OCI-LY1 (cell line): ENCODE measurements at regions not wholly inside any gene's neighbourhood (a gene's known extent, or its start where the extent isn't known, plus 50 kb on each side); places are given as distances from the start of the nearest gene placed in this dataset.

Experiments
- H2AFZ ChIP-seq: fragments of 200-600 bp; sonication (generic), shearing (Covaris generic); 2 replicates; pipeline ENCODE4 v1.6.0; 2014; ENCODE audit warnings: antibody characterized with exemption, mild to moderate bottlenecking, low read length
- H3F3A ChIP-seq: fragments of 200-600 bp; sonication (generic), shearing (Covaris generic); 2 replicates; pipeline ENCODE4 v1.6.0; 2014; ENCODE audit warnings: mild to moderate bottlenecking, antibody characterized with exemption, low read length, moderate library complexity; ENCODE audit not compliant: insufficient read depth
- H3K27ac ChIP-seq: fragments of 200-600 bp; sonication (generic); 2 replicates; pipeline ENCODE4 v1.5.1; 2014; ENCODE audit warnings: low read length, mixed run types, mild to moderate bottlenecking, low read depth; ENCODE audit not compliant: poor library complexity, severe bottlenecking
- H3K27me3 ChIP-seq: fragments of 200-600 bp; sonication (generic); 2 replicates; pipeline ENCODE4 v1.6.0; 2014; ENCODE audit warnings: antibody characterized with exemption, mild to moderate bottlenecking, low read length, moderate library complexity; ENCODE audit not compliant: insufficient read depth
- H3K36me3 ChIP-seq: fragments of 200-600 bp; sonication (generic); 2 replicates; pipeline ENCODE4 v1.6.1; 2014; ENCODE audit warnings: mild to moderate bottlenecking, antibody characterized with exemption, low read length, moderate library complexity, mixed read lengths; ENCODE audit not compliant: insufficient read depth
- H3K4me1 ChIP-seq: fragments of 200-600 bp; sonication (generic); 2 replicates; pipeline ENCODE4 v1.5.1; 2014; ENCODE audit warnings: mild to moderate bottlenecking, low read length, moderate library complexity; ENCODE audit not compliant: insufficient read depth, severe bottlenecking
- H3K4me2 ChIP-seq: fragments of 200-600 bp; sonication (generic), shearing (Covaris generic); 2 replicates; pipeline ENCODE4 v1.6.1; 2014; ENCODE audit warnings: low read length
- H3K4me3 ChIP-seq: fragments of 200-600 bp; sonication (generic); 2 replicates; pipeline ENCODE4 v1.5.1; 2014; ENCODE audit warnings: low read length, low read depth, mild to moderate bottlenecking, mixed read lengths; ENCODE audit not compliant: poor library complexity, severe bottlenecking
- H3K79me2 ChIP-seq: fragments of 200-600 bp; shearing (Covaris generic); 2 replicates; pipeline ENCODE4 v1.6.1; 2016; ENCODE audit warnings: mixed run types, low read length, mixed read lengths; ENCODE audit not compliant: insufficient read depth
- H3K9ac ChIP-seq: fragments of 200-600 bp; sonication (generic), shearing (Covaris generic); 2 replicates; pipeline ENCODE4 v1.6.1; 2014; ENCODE audit warnings: mild to moderate bottlenecking, low read length, mixed read lengths
- H3K9me2 ChIP-seq: fragments of 200-600 bp; sonication (generic), shearing (Covaris generic); 2 replicates; pipeline ENCODE4 v1.6.1; 2014; ENCODE audit warnings: low read depth, mild to moderate bottlenecking, low read length, mixed read lengths
- H3K9me3 ChIP-seq: fragments of 200-600 bp; shearing (Covaris generic); 2 replicates; pipeline ENCODE4 v1.6.1; 2014; ENCODE audit warnings: low read length, mixed read lengths
- H4K20me1 ChIP-seq: fragments of 200-600 bp; sonication (generic), shearing (Covaris generic); 2 replicates; pipeline ENCODE4 v1.6.0; 2016; ENCODE audit warnings: mild to moderate bottlenecking, low read length; ENCODE audit not compliant: insufficient read depth
- EZH2 ChIP-seq: fragments of 200-600 bp; sonication (generic), shearing (Covaris generic); IDR thresholded peaks from 2 replicates; pipeline ENCODE4 v1.8.0; 2017; ENCODE audit warnings: borderline replicate concordance, mixed run types, mild to moderate bottlenecking, antibody characterized with exemption, low read length, moderate library complexity, mixed read lengths
- TF ChIP-seq, protein P1 (sequence below): fragments of 200-600 bp; sonication (generic), shearing (Covaris generic); IDR thresholded peaks from 2 replicates; pipeline ENCODE4 v1.5.1; 2017; ENCODE audit warnings: mild to moderate bottlenecking, antibody characterized with exemption, low read length, moderate library complexity, mixed read lengths

DNA sequence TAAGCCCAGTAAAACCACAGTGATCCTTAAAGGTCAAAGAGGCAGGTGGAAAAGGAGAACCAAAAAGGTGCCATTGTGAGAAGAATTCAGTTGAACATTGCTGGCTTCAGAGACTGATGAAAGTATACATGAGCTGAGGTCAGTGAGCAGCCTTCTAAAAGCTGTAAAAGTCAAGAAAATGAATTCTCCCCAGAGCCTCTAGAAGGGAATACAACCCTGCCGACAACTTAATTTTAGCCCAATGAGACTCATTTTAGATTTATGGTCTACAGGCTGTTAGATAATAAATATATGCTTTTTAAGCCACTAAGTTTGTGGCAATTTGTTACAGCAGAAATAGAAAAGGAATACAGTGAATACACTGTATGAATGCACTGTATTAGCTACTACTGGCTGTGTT is 911.4 kb downstream of the TRIB2 start:
- H2AFZ ChIP-seq, result no peak overlapping the region
- H3K4me1 ChIP-seq, result no peaks in the 10 kb centered on the region
- H3K9me3 ChIP-seq, result no peaks in the 10 kb centered on the region
- H3F3A ChIP-seq, result no peaks in the 10 kb centered on the region
- H3K79me2 ChIP-seq, result no peaks in the 10 kb centered on the region
- H4K20me1 ChIP-seq, result no peaks in the 10 kb centered on the region
- H3K27me3 ChIP-seq, result no peaks in the 10 kb centered on the region
- H3K4me2 ChIP-seq, result no peak overlapping the region
- TF ChIP-seq, protein P1, sequence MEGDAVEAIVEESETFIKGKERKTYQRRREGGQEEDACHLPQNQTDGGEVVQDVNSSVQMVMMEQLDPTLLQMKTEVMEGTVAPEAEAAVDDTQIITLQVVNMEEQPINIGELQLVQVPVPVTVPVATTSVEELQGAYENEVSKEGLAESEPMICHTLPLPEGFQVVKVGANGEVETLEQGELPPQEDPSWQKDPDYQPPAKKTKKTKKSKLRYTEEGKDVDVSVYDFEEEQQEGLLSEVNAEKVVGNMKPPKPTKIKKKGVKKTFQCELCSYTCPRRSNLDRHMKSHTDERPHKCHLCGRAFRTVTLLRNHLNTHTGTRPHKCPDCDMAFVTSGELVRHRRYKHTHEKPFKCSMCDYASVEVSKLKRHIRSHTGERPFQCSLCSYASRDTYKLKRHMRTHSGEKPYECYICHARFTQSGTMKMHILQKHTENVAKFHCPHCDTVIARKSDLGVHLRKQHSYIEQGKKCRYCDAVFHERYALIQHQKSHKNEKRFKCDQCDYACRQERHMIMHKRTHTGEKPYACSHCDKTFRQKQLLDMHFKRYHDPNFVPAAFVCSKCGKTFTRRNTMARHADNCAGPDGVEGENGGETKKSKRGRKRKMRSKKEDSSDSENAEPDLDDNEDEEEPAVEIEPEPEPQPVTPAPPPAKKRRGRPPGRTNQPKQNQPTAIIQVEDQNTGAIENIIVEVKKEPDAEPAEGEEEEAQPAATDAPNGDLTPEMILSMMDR, result no peak
- no peak for TF ChIP-seq EZH2
- no peak overlapping the region for H3K9ac ChIP-seq
- no peaks in the 10 kb centered on the region for H3K9me2 ChIP-seq
- H3K4me3 ChIP-seq, result no peak overlapping the region
- H3K36me3 ChIP-seq, result no peaks in the 10 kb centered on the region
- no peak overlapping the region for H3K27ac ChIP-seq

- no peak overlapping the region for H3K4me2 ChIP-seq
- H2AFZ ChIP-seq, result no peak overlapping the region
- no peak overlapping the region for H3K4me3 ChIP-seq
- no peaks in the 10 kb centered on the region for H3K9me3 ChIP-seq
- H3K4me1 ChIP-seq, result no peaks in the 10 kb centered on the region
- H3K9ac ChIP-seq, result no peak overlapping the region
- H3F3A ChIP-seq, result no peaks in the 10 kb centered on the region
- no peaks in the 10 kb centered on the region for H4K20me1 ChIP-seq
- H3K9me2 ChIP-seq, result no peaks in the 10 kb centered on the region
- H3K27me3 ChIP-seq, result no peaks in the 10 kb centered on the region
- TF ChIP-seq, protein P1, result no peak
- no peak for TF ChIP-seq EZH2
- no peaks in the 10 kb centered on the region for H3K79me2 ChIP-seq
- H3K36me3 ChIP-seq, result no peaks in the 10 kb centered on the region
- no peak overlapping the region for H3K27ac ChIP-seq
Observed at GRCh38 chr2:13638181-13638580, 921.4 kb downstream of the TRIB2 start.

GRCh38 chr2:13649918-13650317 is 933.2 kb downstream of the TRIB2 start:
- H3K79me2 ChIP-seq, result no peaks in the 10 kb centered on the region
- no peak overlapping the region for H3K4me2 ChIP-seq
- no peak for TF ChIP-seq EZH2
- TF ChIP-seq, protein P1, result no peak
- no peak overlapping the region for H3K27ac ChIP-seq
- no peaks in the 10 kb centered on the region for H3K9me2 ChIP-seq
- H3K4me1 ChIP-seq, result no peaks in the 10 kb centered on the region
- H3F3A ChIP-seq, result no peaks in the 10 kb centered on the region
- no peaks in the 10 kb centered on the region for H4K20me1 ChIP-seq
- no peaks in the 10 kb centered on the region for H3K36me3 ChIP-seq
- no peak overlapping the region for H3K4me3 ChIP-seq
- no peak overlapping the region for H2AFZ ChIP-seq
- H3K9ac ChIP-seq, result no peak overlapping the region
- 0 out of 2 replicates have a peak, but pooled peaks cover 4% of the 10 kb centered on the region for H3K9me3 ChIP-seq
- no peaks in the 10 kb centered on the region for H3K27me3 ChIP-seq
